ENCODE measurements at regions not wholly inside any gene's neighbourhood (a gene's known extent, or its start where the extent isn't known, plus 50 kb on each side); places are given as distances from the start of the nearest gene placed in this dataset.

GRCh38 chr6:168995526-168996355 lies 257.9 kb downstream of the THBS2 start:
- DNase-seq (ENCODE audit: low spot score) = no peak
- H3K4me1 ChIP-seq (ENCODE audit: control insufficient read depth in 4 of 4, insufficient read depth in 4 of 4, low read length in 3 of 4) = no peaks in the 10 kb centered on the region
- 89% methylated on average over 29 of the region's 29 CpGs for WGBS
- TF ChIP-seq SP1 (IDR thresholded peaks at IDR 0.05) (no peak), ZBTB33 (IDR thresholded peaks at IDR 0.05) (no peak), RAD21 (IDR thresholded peaks at IDR 0.05) (no peak), HNF4G (IDR thresholded peaks at IDR 0.05) (no peak), NR2F2 (IDR thresholded peaks at IDR 0.05) (no peak), HNF4A (conservative IDR thresholded peaks at IDR 0.05) (no peak), CTCF (IDR thresholded peaks at IDR 0.05; ENCODE audit: low read depth, low read length, missing input control) (no peak), TAF1 (conservative IDR thresholded peaks at IDR 0.05) (no peak), YY1 (IDR thresholded peaks at IDR 0.05) (no peak), EGR1 (IDR thresholded peaks at IDR 0.05; ENCODE audit: low read depth in 2 of 2) (no peak), RXRA (IDR thresholded peaks at IDR 0.05) (no peak), REST (IDR thresholded peaks at IDR 0.05) (no peak), JUND (IDR thresholded peaks at IDR 0.05) (no peak), FOXA1 (IDR thresholded peaks at IDR 0.05) (no peak), FOXA2 (IDR thresholded peaks at IDR 0.05) (no peak), GABPA (IDR thresholded peaks at IDR 0.05 in 1 of 2, conservative IDR thresholded peaks at IDR 0.05 in 1 of 2) (no peak)
- TF ChIP-seq, protein P1, sequence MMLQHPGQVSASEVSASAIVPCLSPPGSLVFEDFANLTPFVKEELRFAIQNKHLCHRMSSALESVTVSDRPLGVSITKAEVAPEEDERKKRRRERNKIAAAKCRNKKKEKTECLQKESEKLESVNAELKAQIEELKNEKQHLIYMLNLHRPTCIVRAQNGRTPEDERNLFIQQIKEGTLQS (IDR thresholded peaks at IDR 0.05) = no peak
- TF ChIP-seq, protein P2, sequence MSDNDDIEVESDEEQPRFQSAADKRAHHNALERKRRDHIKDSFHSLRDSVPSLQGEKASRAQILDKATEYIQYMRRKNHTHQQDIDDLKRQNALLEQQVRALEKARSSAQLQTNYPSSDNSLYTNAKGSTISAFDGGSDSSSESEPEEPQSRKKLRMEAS (IDR thresholded peaks at IDR 0.05) = no peak
- H3K27me3 ChIP-seq (ENCODE audit: control insufficient read depth in 4 of 4, insufficient read depth in 4 of 4, low read length in 3 of 4) = no peaks in the 10 kb centered on the region
- H3K9ac ChIP-seq (ENCODE audit: low read depth in 1 of 2, low read length in 2 of 2) = no peak overlapping the region
- H3K36me3 ChIP-seq (ENCODE audit: control insufficient read depth in 4 of 4, insufficient read depth in 3 of 4, low read depth in 1 of 4, low read length in 3 of 4) = no peaks in the 10 kb centered on the region
- H3K4me3 ChIP-seq (ENCODE audit: low read depth in 1 of 3, low read length in 3 of 3) = no peak overlapping the region
- no peaks in the 10 kb centered on the region for H3K9me3 ChIP-seq (ENCODE audit: control insufficient read depth in 4 of 4, low read length in 3 of 4)
- H3K27ac ChIP-seq (ENCODE audit: low read depth in 1 of 2, low read length in 2 of 2) = no peak overlapping the region

Measured in liver (tissue), 8 donors.